ENCODE measurements at regions not wholly inside any gene's neighbourhood (a gene's known extent, or its start where the extent isn't known, plus 50 kb on each side); places are given as distances from the start of the nearest gene placed in this dataset.

- H3K4me2 ChIP-seq (ENCODE audit: low read length): no peak overlapping the region
- ATAC-seq (no peak), DNase-seq (ENCODE audit: low read depth, low spot score) (no peak)
- no peaks in the 10 kb centered on the region for H4K20me1 ChIP-seq (ENCODE audit: insufficient read depth)
- no peak overlapping the region for H3K27ac ChIP-seq (ENCODE audit: low read depth, low read length)
- no peaks in the 10 kb centered on the region for H3K9me3 ChIP-seq (ENCODE audit: control insufficient read depth in 1 of 2, insufficient read depth in 1 of 2, low read depth in 1 of 2, low read length in 2 of 2)
- TF ChIP-seq SRF (IDR thresholded peaks at IDR 0.05; ENCODE audit: low read depth) (no peak), CBX3 (IDR thresholded peaks at IDR 0.05; ENCODE audit: low read depth) (no peak), EZH2 (IDR thresholded peaks at IDR 0.05) (no peak), ZNF274 (IDR thresholded peaks at IDR 0.05; ENCODE audit: low read depth, low read length) (no peak), JUND (IDR thresholded peaks at IDR 0.05) (no peak), ELF1 (IDR thresholded peaks at IDR 0.05; ENCODE audit: borderline replicate concordance, low read depth) (no peak), SIN3A (IDR thresholded peaks at IDR 0.05; ENCODE audit: low read depth) (no peak), SP1 (IDR thresholded peaks at IDR 0.05; ENCODE audit: low read depth) (no peak), EGR1 (IDR thresholded peaks at IDR 0.05; ENCODE audit: low read depth) (no peak), POLR2A (IDR thresholded peaks at IDR 0.05; ENCODE audit: borderline replicate concordance, extremely low read depth, insufficient read depth, insufficient read length) (no peak), CEBPB (IDR thresholded peaks at IDR 0.05; ENCODE audit: low read depth) (no peak), ZFX (IDR thresholded peaks at IDR 0.05) (no peak), CTCF (IDR thresholded peaks at IDR 0.05 in 2 of 3, conservative IDR thresholded peaks at IDR 0.05 in 1 of 3; ENCODE audit: borderline replicate concordance in 1 of 3, insufficient read depth in 1 of 3, low read depth in 2 of 3, low read length in 2 of 3) (no peak), POLR2AphosphoS5 (IDR thresholded peaks at IDR 0.05; ENCODE audit: low read depth, low read length) (no peak), ZBTB33 (IDR thresholded peaks at IDR 0.05; ENCODE audit: extremely low read depth, insufficient replicate concordance, low read length) (no peak), YY1 (IDR thresholded peaks at IDR 0.05; ENCODE audit: extremely low read depth, insufficient replicate concordance, low read depth, low read length) (no peak)
- TF ChIP-seq, protein P1, sequence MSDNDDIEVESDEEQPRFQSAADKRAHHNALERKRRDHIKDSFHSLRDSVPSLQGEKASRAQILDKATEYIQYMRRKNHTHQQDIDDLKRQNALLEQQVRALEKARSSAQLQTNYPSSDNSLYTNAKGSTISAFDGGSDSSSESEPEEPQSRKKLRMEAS (IDR thresholded peaks at IDR 0.05): no peak
- no peaks in the 10 kb centered on the region for H3K9me2 ChIP-seq (ENCODE audit: insufficient read depth)
- no peak overlapping the region for H3K9ac ChIP-seq (ENCODE audit: low read length)
- no peaks in the 10 kb centered on the region for H3K36me3 ChIP-seq (ENCODE audit: control insufficient read depth in 1 of 2, insufficient read depth in 2 of 2, low read length in 2 of 2)
- no peak overlapping the region for H2AFZ ChIP-seq (ENCODE audit: low read depth, low read length, poor library complexity, severe bottlenecking)
- no peaks in the 10 kb centered on the region for H3K79me2 ChIP-seq (ENCODE audit: insufficient read depth, low read length)
- H3K27me3 ChIP-seq (ENCODE audit: insufficient read depth, low read length): no peaks in the 10 kb centered on the region
- ChIA-PET RAD21 (ENCODE audit: low non-redundant PET in 1 of 2, low total read pairs in 2 of 2, uncharacterized antibody in 2 of 2, unreplicated experiment in 2 of 2) (no interaction called here), POLR2A (no interaction called here), CTCF (no interaction called here)
- intact Hi-C loops (cut with micrococcal nuclease): no loop called here
- H3K4me1 ChIP-seq (ENCODE audit: control insufficient read depth in 1 of 2, insufficient read depth in 2 of 2, low read length in 2 of 2): no peaks in the 10 kb centered on the region
- BruUV-seq (replicated peaks): no TSS peak
- no peak overlapping the region for H3K4me3 ChIP-seq (replicated peaks in 1 of 2; ENCODE audit: low read depth in 1 of 2, low read length in 2 of 2)
These were observed 193.6 kb downstream of the FGFR2 start for GRCh38 chr10:121404611-121405010.
